ENCODE measurements at regions not wholly inside any gene's neighbourhood (a gene's known extent, or its start where the extent isn't known, plus 50 kb on each side); places are given as distances from the start of the nearest gene placed in this dataset.

DNA sequence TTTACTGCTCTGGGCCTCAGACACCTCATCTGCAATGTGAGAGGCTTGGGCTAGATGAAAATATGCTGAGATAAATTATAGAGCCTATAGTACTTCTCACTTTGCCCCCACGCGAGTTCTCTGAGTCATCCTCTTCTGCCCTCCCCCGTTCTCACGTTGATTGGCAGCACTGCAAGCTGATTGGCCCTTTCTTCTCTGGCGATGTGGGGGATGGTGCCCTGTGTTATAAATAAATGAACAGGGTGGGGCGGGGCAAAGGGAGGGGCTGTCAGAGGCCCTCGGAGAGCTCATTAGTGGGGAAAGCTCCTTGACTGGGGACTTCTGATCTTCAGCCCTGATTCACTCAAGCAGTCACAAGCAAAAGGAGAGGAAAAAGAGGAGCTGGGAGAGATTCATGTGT lies 64.3 kb upstream of the ZC3H12A start:
- intact Hi-C loops (cut with micrococcal nuclease; ENCODE audit: unreplicated experiment), result no loop called here
- H3K9me3 Mint-ChIP-seq (ENCODE audit: unreplicated experiment), result no peaks in the 10 kb centered on the region
- H3K4me3 Mint-ChIP-seq (ENCODE audit: unreplicated experiment), result no peak overlapping the region
- POLR2A ChIA-PET, result no interaction called here
- H3K4me1 Mint-ChIP-seq (ENCODE audit: low read depth, unreplicated experiment), result no peaks in the 10 kb centered on the region
- no peak for DNase-seq
- TF ChIP-seq, protein P1, sequence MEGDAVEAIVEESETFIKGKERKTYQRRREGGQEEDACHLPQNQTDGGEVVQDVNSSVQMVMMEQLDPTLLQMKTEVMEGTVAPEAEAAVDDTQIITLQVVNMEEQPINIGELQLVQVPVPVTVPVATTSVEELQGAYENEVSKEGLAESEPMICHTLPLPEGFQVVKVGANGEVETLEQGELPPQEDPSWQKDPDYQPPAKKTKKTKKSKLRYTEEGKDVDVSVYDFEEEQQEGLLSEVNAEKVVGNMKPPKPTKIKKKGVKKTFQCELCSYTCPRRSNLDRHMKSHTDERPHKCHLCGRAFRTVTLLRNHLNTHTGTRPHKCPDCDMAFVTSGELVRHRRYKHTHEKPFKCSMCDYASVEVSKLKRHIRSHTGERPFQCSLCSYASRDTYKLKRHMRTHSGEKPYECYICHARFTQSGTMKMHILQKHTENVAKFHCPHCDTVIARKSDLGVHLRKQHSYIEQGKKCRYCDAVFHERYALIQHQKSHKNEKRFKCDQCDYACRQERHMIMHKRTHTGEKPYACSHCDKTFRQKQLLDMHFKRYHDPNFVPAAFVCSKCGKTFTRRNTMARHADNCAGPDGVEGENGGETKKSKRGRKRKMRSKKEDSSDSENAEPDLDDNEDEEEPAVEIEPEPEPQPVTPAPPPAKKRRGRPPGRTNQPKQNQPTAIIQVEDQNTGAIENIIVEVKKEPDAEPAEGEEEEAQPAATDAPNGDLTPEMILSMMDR (IDR thresholded peaks at IDR 0.05; ENCODE audit: insufficient read depth in 1 of 2, low read depth in 1 of 2, low read length in 1 of 2, severe bottlenecking in 1 of 2, unreplicated experiment in 1 of 2), result no peak
- peaks cover 5% of the 10 kb centered on the region for H3K27me3 Mint-ChIP-seq (ENCODE audit: insufficient read depth, unreplicated experiment)
- no peaks in the 10 kb centered on the region for H3K4me1 ChIP-seq
- H3K9me3 ChIP-seq, result no peaks in the 10 kb centered on the region
- no TSS peak for BruUV-seq (replicated peaks)
- no peak overlapping the region for H3K27ac Mint-ChIP-seq (ENCODE audit: unreplicated experiment)
- CTCF ChIA-PET, result no interaction called here
- H3K27me3 ChIP-seq (replicated peaks; ENCODE audit: control insufficient read depth, insufficient read depth, low read length), result no peaks in the 10 kb centered on the region
- no peaks in the 10 kb centered on the region for H3K36me3 Mint-ChIP-seq (ENCODE audit: insufficient read depth, unreplicated experiment)
- no peaks in the 10 kb centered on the region for H3K36me3 ChIP-seq (ENCODE audit: control insufficient read depth, insufficient read depth, low read length)
- H3K4me3 ChIP-seq (ENCODE audit: low read depth, low read length), result no peak overlapping the region

DNA sequence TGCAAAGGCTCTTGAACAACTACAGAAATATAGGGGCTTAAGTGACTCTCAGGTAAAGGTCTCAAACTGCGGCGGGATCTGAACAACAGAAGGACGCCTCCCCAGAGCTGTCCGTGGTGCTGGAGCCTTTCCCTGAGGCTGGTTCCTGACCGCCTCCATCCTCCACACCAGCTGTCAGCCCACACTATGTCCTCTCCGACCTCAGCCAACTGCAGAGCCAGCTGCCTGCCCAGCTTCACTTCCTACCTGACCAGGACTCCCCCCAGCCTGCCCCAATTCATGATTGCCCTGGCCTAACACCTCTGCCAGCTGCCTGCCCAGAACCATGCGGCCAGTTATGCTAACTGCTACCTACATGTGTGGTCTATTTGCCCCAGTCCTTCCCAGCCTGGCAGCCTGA lies 63.6 kb upstream of the ZC3H12A start:
- ChIA-PET CTCF (no interaction called here), POLR2A (no interaction called here)
- no peaks in the 10 kb centered on the region for H3K27me3 ChIP-seq (replicated peaks; ENCODE audit: control insufficient read depth, insufficient read depth, low read length)
- peak in 1 of 2 experiments; percentile 42 for DNase-seq
- H3K4me3 ChIP-seq (ENCODE audit: low read depth, low read length), result no peak overlapping the region
- no peak overlapping the region for H3K27ac Mint-ChIP-seq (ENCODE audit: unreplicated experiment)
- no peak overlapping the region for H3K4me3 Mint-ChIP-seq (ENCODE audit: unreplicated experiment)
- H3K27me3 Mint-ChIP-seq (ENCODE audit: insufficient read depth, unreplicated experiment), result peaks cover 3% of the 10 kb centered on the region
- H3K9me3 Mint-ChIP-seq (ENCODE audit: unreplicated experiment), result no peaks in the 10 kb centered on the region
- BruUV-seq (replicated peaks), result no TSS peak
- no peaks in the 10 kb centered on the region for H3K4me1 Mint-ChIP-seq (ENCODE audit: low read depth, unreplicated experiment)
- TF ChIP-seq, protein P1 (IDR thresholded peaks at IDR 0.05; ENCODE audit: insufficient read depth in 1 of 2, low read depth in 1 of 2, low read length in 1 of 2, severe bottlenecking in 1 of 2, unreplicated experiment in 1 of 2), result no peak
- H3K4me1 ChIP-seq, result no peaks in the 10 kb centered on the region
- no peaks in the 10 kb centered on the region for H3K9me3 ChIP-seq
- no peaks in the 10 kb centered on the region for H3K36me3 ChIP-seq (ENCODE audit: control insufficient read depth, insufficient read depth, low read length)
- H3K36me3 Mint-ChIP-seq (ENCODE audit: insufficient read depth, unreplicated experiment), result no peaks in the 10 kb centered on the region
- intact Hi-C loops (cut with micrococcal nuclease; ENCODE audit: unreplicated experiment), result no loop called here

DNA sequence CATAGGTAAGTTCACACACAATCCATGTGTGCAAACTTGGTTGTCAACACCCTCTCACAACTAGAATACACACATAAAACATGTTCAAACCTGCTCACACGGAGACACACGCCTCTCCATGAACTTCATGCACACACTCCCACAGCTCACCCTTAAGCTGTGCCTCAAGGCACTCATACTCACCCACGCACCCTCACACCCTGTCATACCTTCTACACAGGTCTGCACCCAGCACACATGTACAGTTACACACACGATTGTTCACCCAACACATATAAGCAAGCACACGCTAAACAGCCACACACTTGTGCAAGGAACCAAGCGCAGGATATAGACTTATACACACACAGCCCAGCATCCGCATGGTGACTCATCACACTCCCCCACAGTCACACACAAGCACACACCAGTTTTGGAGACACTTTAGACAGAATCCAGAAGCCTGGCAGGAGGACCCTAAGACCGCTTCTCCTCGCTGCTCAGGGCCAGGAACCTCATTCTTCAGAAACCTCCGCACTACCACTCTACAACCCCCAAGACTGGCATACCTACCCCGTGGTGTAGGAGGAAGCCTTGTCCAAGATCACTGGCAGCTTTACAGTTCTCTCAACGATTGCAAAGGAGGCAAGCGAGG lies 58.7 kb upstream of the ZC3H12A start:
- Histone ChIP-seq H3K36me3 (ENCODE audit: control insufficient read depth, insufficient read depth, low read length) (no peaks in the 10 kb centered on the region), H3K4me1 (no peaks in the 10 kb centered on the region), H3K4me3 (ENCODE audit: low read depth, low read length) (no peak overlapping the region), H3K9me3 (no peaks in the 10 kb centered on the region), H3K27me3 (replicated peaks; ENCODE audit: control insufficient read depth, insufficient read depth, low read length) (no peaks in the 10 kb centered on the region)
- ChIA-PET POLR2A (no interaction called here), CTCF (no interaction called here)
- TF ChIP-seq, protein P1 (IDR thresholded peaks at IDR 0.05; ENCODE audit: insufficient read depth in 1 of 2, low read depth in 1 of 2, low read length in 1 of 2, severe bottlenecking in 1 of 2, unreplicated experiment in 1 of 2), result no peak
- no TSS peak for BruUV-seq (replicated peaks)
- DNase-seq, result no peak
- Mint-ChIP-seq H3K27ac (ENCODE audit: unreplicated experiment) (no peak overlapping the region), H3K36me3 (ENCODE audit: insufficient read depth, unreplicated experiment) (no peaks in the 10 kb centered on the region), H3K4me1 (ENCODE audit: low read depth, unreplicated experiment) (no peaks in the 10 kb centered on the region), H3K4me3 (ENCODE audit: unreplicated experiment) (no peak overlapping the region), H3K27me3 (ENCODE audit: insufficient read depth, unreplicated experiment) (peaks cover 12% of the 10 kb centered on the region), H3K9me3 (ENCODE audit: unreplicated experiment) (no peaks in the 10 kb centered on the region)
- intact Hi-C loops (cut with micrococcal nuclease; ENCODE audit: unreplicated experiment), result no loop called here

Measured in Caco-2 (cell line).